GM19395 (cell line): ENCODE measurements at regions not wholly inside any gene's neighbourhood (a gene's known extent, or its start where the extent isn't known, plus 50 kb on each side); places are given as distances from the start of the nearest gene placed in this dataset.
A peak's percentile ranks its signal among the peaks of the same experiment; 100 is the strongest.
"Not testable (repeated sequence)": the region's sequence is repeated elsewhere in the genome, so short reads cannot be mapped to it uniquely, and the experiment has no call there.

Experiments used
- ATAC-seq: cut with Tn5 transposase; IDR thresholded peaks from one replicate; pipeline ENCODE4 v1.9.1; 2021; ENCODE audit warnings: mild to moderate bottlenecking, moderate library complexity; ENCODE audit not compliant: unreplicated experiment

GRCh38 chr5:54825005-54825404 is 160.4 kb downstream of the ESM1 start:
- ATAC-seq = no peak

GRCh38 chr5:54823006-54823405 is 162.4 kb downstream of the ESM1 start:
- no peak for ATAC-seq

GRCh38 chr5:54822324-54822687 is 163.1 kb downstream of the ESM1 start:
- no peak for ATAC-seq

GRCh38 chr5:54821445-54822323 is 163.7 kb downstream of the ESM1 start:
- no peak for ATAC-seq

GRCh38 chr5:54820346-54821134 is 164.9 kb downstream of the ESM1 start:
- ATAC-seq = no peak

GRCh38 chr5:54807421-54807820 is 178.0 kb downstream of the ESM1 start:
- ATAC-seq = no peak

GRCh38 chr5:54804521-54804920 is 180.9 kb downstream of the ESM1 start:
- no peak for ATAC-seq

GRCh38 chr5:54804086-54804485 is 181.3 kb downstream of the ESM1 start:
- ATAC-seq = no peak

GRCh38 chr5:54803471-54804011 is 181.9 kb downstream of the ESM1 start:
- no peak for ATAC-seq

GRCh38 chr5:54799645-54800044 is 185.7 kb downstream of the ESM1 start:
- peak; percentile 93 for ATAC-seq

- ATAC-seq = no peak
Measured at GRCh38 chr5:54795777-54796176, 189.6 kb downstream of the ESM1 start.

- no peak for ATAC-seq
Measured at GRCh38 chr5:54795284-54795683, 190.1 kb downstream of the ESM1 start.

GRCh38 chr5:54794135-54794975 is 191.0 kb downstream of the ESM1 start:
- ATAC-seq = no peak

GRCh38 chr5:54793468-54794134 is 191.8 kb downstream of the ESM1 start:
- no peak for ATAC-seq

GRCh38 chr5:54792611-54793404 is 192.6 kb downstream of the ESM1 start:
- no peak for ATAC-seq

GRCh38 chr5:54787910-54788309 is 197.5 kb downstream of the ESM1 start:
- ATAC-seq = not testable (repeated sequence)

GRCh38 chr5:54785729-54786591 is 199.4 kb downstream of the ESM1 start:
- ATAC-seq = peak; percentile 97

- ATAC-seq = no peak
Measured at GRCh38 chr5:54778783-54779182, 206.6 kb downstream of the ESM1 start.

GRCh38 chr5:54775645-54776044 is 209.7 kb downstream of the ESM1 start:
- ATAC-seq = no peak
